Stimulated activated CD4-positive, alpha-beta T cell treated with anti-CD3 and anti-CD28 coated beads, Interleukin-12 subunit alpha, Interleukin-12 subunit beta, amount 100 ng/mL, for 4 hours (primary cell): ENCODE measurements at regions not wholly inside any gene's neighbourhood (a gene's known extent, or its start where the extent isn't known, plus 50 kb on each side); places are given as distances from the start of the nearest gene placed in this dataset.

Experiments
- DNase-seq: peaks from one replicate; pipeline ENCODE4 v3.0.0-alpha.2; 2020

DNA sequence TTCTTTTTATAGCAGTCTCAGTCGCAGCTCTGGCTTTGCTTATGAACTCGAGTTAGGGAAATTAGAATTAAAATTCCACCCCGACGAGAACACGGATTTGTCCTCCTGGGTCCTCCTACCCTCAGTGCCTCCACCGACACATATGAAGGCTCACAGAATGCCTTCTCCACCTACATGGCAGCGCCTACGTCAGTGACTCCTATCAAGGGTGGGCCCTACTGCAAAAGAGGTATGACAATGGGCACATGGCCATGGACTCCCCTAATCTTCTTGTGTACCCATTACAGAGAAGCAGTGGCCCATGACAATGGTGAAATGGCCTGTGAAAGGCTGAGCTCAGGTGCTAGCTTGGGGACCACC lies 173.0 kb upstream of the TLE3 start:
- no peak for DNase-seq

DNA sequence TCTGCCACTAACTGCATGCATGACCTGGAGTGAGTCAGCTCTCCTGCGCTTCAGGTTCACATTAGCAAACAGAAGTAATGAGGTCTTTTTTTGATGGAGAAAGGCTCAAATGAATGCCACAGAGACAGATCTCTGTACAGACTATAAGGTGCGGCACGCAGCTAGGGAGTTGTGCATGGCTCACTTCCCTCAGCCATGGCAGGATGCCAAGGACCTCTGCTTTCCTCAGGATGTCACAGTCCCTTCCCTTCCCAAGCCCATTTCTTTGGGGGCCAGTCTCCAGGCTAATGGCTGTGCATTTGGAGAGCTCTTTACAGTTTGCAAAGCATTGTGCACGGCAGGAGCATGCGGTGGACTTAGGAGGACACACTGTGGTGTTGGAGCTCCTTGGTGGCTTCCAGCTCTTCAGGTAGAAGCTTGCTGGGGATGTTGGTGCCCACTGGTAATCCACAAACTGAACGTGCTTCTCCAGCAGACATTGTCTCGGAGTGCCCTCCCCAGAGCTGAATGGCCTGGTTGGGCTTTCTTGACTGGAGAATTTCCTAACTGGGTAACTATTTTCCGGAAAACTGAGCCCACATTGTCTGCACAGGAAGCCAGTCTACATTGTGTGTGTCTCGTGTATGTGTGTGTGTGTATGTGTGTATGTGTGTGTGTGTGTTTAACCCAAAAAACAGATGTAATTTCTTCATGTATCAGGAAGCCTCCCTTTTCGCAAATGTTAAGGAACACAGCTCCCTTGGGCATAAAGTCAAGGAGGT lies 172.5 kb upstream of the TLE3 start:
- no peak for DNase-seq

DNA sequence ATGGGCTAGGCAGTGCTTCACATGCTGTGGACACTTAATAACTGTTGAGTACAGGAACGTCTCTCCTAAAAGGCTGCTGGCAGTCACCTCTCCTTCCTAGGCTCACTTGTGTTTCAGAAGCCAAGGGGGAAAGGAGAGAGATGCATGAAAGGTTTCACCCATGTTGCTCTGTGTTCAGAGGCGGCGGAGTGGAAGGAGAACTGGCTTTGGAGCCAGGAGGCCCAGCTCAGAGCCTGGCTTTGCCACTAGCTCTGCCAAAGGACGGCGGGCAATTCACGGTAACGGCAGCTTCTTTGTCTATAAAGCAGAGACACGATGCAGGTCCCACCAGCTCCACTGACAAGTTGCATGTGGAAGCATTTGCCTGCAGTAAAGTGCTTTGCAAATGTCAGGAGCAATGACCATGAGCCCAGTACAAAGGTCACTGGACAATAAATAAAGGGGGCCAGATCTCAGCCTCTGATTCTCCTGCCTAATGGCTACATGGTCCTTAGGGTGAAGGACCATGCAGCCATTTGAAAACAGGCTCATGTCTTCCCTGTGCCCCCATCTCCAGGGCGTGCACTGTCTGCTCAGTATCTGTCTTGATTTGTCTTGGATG lies 171.7 kb upstream of the TLE3 start:
- DNase-seq: no peak

DNA sequence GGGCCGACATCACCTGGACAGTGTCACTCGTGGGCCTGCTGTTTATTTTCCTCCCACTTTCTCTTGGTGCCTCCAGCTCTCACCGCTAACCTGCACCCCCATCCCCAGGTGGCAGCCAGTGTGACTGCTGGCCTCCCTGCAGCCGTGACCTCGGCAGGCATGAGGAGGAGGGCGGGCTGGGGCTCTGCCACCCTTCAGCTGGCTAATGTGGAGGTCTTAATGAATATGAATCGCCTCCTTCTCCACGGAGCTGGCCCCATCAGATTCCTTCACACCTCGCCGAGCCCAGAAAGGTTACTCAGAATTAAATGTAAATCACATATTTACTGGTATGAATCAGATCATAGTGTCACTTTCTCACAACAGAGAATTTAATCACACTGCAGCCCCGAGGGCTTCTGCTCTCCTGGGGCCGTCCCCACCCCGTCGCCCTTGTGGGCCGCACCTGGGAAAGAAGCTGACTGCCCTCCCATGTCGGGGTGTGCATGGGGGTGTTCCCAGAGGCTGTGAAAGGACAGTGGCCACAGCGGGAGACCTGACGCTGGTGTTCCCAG lies 171.1 kb upstream of the TLE3 start:
- DNase-seq: no peak

DNA sequence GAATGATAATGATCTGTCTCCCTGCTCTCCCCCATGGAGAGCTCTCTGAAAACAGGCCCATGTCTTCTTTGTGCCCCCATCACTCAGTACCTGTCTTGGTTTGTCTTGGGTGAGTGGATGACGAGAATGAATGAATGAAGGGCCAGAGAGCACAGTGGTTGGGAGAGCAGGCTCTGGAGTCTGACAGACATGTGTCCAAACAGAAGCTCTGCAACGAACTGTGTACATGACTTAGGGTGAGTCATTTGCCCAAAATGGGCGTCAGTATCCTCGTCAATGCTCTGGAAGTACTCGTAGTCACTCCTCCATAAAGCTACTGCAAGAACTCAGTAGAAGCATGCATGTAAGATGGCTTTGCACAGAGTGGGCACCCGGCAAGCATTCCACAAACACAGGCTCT lies 170.2 kb upstream of the TLE3 start:
- no peak for DNase-seq

DNA sequence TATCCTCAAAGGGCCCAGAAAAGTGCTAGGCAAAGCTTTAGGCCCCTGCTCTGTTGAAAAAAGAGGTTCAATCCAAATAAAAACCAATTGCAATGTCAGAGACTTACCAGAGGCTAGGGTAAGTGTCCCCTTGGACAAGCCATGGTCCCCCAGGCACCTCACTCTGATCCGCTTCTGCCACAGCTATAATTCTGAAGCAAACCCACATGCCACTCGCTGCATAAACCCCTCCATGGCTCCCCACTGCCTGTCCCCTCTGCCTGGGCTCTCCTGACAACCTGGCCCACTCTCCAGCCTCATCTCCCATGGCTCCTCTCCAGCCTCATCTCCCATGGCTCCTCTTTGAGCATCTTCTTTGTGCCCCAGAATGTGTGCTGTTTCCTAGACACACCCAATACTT lies 169.6 kb upstream of the TLE3 start:
- DNase-seq: no peak

DNA sequence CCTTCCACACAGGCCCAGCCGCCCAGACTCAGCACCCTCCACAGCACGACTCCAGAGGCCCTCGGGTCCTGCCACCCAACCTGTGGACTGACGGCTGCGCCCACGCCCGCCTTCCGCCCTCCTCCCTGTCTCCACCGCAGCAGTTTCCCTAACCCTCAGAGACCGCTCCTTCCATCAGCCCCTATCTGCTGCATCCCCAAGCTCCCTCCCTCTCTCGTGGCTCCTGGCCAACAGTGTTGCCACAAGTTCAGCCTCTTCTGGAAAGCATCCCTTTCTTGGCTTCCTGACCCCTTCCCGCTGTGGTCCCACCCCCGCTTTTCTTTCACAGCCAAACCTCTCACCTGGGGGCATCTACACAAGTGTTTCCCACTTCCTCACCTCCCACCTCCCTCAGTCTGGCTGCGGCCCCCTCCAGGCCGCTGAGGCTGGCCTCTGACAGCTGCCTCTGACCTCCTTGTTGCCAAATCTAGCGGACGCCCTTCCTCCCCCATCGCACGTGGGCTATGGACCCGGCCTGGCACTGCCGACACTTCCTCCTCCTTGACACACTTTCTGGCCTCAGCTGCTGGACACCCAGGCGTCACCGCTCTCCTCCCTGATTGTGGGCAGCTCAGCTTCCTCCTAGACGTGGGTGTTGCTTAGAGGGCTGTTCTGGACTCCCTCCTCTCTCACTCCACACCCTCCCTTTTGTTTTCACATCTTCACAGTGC lies 168.8 kb upstream of the TLE3 start:
- DNase-seq: no peak

DNA sequence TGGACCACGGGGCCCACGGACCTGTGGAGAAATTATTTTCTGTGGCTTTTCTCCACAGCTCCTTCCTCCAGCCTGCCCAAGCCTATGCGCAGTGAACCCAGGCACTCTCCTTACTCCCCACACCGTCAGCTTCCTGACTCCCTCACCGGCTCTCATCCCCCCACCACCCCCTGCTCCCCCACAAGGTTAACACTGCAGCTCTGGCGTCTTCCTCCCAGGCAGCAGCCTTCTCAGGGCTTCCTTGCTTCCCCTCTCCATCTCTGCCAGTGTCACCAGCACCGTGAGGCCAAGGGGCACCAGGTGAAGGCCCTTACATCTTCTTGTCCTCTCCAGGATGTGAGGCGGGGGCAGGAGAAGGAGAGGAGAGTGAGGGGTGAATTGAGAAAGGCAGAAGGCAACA lies 168.3 kb upstream of the TLE3 start:
- DNase-seq: no peak

DNA sequence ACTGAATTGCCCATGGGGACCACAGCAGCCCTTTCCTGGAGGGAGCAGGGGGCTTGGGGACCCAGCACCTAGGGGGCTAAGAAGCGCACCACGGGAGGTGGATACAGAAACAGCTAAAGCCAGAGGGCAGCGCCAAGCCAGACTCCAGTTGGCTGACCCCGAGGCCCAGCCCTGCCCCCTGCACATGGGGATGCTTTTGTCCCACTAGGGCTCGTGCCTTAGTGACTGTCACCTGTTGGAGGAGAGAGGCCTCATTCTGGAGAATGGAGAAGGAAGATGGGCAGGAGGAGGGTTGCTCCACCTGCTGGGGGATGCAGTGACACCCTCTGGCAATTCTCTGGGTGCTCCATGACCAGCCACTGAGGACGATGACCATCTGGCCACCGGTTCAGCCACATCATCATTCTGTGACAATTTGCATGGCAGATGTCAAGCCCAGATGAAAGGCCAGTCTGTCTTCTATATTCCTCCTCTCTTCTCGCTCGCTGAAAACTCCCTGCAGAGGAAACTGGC lies 167.8 kb upstream of the TLE3 start:
- DNase-seq: no peak

DNA sequence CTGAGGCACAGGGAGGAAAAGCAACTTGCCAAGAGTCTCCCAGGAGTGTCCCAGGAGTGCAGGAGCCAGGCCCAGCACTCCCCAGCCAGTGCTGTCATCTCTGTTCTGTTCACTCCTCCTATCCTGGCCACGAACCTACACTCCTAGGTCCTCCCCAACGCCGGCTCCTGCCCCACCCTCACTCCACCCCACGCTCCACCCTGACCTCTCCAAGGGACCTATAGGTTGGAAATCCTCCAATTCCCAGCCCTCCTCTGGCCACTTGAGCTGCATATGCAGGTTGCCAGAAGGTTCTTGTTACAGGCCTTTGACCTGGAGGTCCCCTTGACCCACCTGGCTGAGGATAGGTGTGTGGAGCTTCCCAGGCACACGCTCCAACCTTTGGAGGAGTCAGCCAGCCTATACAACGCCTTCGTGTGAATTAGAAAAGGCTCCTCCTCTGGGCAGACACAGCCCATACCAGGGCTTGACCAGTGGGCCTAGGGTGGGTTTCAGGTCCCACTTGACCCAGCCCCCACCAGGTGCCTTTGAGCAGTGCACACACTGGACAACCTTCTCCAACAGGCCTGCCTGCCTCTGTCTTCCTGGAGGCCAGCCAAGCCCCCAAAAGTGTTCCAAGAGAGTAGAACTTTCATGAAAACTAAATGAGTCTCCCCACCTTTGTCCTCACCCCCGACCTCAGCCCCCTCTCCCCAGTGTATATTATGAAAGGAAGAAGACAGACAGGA lies 167.2 kb upstream of the TLE3 start:
- DNase-seq: no peak

DNA sequence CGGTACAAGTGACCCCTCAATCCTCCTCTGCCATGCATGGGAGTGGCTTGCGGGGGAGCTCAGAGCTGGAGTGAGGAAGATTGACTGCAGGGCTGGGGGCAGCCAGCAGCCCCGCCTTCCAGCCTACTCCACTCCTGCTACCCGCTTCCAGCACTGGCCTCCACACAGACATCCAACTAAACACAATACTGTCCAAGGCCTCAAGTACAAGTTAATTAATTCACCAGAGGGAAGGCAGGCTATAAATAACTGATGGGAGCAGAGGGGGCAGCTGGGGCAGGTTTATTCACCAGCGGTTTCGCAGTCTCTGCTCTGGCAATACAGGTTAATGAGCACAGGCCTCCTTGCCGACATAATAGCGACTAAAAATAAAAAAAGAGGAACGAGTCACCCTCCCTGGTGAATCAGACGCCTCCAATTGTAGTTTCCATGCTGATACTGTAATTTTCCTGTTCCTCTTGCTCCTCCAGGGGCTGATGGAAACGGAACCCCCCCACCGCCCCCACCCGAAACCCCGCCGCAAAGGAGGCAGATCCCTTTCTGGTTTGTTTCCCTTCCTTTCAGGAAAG lies 166.4 kb upstream of the TLE3 start:
- DNase-seq: no peak

DNA sequence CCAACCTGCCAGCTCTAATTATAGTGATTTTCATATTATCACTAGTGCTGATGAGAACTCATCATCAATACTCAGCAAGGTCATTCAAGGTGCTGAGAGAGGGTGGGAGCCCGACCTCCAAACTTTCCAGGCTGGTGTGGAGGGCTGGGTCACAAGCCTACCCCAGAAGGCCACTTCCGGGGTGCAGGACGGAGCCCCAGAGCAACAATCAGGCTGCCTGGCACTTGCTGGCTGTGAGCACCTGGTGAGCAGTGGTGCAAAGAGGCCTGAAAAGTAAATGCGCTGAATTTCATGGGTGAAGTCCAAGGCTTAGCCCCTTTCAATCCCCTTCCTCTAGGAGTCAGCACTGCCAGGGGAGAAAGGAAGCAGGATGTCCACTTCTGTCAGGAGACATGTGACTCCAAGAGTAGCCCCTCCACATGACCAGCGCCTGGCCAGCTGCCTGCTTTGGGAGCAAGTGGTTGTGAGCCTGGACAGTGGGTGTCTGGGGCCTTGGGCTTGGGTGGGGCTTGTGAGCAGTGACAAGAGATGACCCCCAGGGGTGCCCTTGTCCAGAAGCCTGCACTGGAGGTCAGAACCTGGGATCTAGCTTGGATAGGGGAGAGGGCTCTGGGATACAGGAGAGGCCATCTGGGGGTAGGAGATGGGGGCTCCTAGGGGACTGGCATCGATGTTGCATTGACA lies 165.0 kb upstream of the TLE3 start:
- DNase-seq: no peak

DNA sequence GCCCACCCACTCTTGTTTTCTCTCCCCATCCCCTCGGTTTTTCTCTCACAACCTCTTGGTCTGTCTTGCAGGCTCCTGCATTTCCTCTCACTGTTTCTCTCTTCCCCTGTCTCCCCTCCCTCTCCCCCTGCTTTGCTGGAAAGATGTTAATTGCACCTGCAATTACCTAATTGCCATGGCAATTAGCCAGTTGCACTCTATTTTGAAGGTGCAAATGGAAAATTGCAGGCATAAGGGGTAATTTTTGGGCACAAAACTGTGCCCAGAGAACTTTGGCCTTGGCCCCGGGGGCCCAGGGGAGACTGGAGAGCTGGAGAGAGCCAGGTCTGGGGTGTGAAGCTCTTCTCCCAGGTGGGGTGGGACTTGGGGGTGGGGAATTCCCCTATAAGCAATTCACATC lies 164.5 kb upstream of the TLE3 start:
- no peak for DNase-seq

DNA sequence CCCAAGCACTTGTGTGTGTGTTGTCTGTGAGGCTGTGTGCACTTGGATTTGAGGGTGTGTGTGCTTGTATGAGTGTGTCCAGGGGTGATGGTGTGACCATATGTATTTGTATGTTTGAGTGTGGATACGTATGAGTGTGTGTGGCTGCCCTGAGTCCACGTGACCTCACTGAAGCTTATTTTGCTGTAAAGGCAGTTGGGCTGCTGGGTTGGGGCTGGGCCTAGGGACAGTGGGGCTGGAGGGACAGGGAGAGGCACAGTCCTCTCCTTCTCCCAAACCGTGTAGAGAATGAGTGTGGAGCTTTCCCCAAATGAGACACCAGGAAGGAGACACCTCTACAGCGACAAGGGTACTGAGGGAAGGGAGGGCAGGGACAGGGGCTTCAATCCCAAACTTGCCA lies 163.4 kb upstream of the TLE3 start:
- DNase-seq: no peak

DNA sequence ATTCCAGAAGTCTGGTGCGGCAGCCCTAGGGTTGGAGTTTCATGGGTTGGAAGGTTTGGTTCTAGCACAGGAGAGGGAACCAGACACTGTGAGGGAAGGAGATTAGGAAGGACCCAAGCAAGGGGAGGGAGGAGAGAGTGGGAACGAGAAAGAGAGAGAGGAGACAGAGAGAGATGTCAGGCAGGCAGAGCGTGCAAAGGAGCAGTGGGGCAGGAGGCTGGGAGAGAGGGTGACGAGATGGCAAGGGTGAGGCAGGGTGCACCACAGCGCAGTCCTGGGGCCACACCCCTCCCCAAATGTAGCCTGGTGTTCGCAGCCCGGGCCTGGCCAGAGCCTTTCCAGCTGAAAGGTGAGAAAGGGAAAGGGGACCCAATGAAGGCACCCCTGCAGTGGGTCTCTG lies 162.9 kb upstream of the TLE3 start:
- no peak for DNase-seq

DNA sequence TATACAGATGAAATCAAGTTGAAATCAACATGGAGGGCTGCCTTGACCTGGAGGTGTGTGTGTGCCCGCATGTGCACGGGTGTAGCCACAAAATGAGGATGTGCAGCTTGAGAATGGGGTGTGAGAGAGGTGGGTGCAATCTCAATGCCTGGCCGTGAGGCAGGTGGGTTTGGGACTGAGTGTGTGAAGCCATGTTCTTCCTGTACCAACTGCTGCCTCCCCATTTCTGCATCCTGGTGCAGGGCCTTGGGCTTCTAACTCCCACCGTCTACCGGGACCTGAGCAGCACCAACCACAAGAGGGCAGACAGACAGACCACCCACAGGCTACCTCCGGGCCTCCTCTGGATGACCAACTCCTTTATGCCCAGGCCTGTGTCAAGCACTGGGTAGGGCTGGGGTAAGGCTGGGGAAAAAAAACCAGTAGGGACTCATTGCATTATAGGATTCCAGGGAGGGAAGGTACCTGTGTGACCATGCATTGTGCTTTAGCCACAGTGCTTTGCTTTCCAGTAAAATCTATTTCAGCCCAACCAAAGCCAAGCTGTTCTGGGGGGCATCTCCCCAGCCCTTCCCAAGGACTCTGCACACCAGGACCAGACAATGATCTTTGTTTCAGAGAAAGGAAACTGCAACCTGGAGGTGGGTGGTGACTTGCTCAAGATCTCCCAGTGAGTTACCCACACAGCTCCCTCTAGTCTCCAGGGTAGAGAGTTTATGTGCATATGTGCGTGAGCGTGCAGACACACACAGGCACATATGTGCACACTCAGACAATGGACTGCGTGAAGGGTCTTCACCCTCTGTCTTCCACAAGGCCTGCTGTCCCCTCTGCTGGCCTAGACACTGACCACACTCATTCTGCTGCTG lies 162.2 kb upstream of the TLE3 start:
- DNase-seq: no peak

DNA sequence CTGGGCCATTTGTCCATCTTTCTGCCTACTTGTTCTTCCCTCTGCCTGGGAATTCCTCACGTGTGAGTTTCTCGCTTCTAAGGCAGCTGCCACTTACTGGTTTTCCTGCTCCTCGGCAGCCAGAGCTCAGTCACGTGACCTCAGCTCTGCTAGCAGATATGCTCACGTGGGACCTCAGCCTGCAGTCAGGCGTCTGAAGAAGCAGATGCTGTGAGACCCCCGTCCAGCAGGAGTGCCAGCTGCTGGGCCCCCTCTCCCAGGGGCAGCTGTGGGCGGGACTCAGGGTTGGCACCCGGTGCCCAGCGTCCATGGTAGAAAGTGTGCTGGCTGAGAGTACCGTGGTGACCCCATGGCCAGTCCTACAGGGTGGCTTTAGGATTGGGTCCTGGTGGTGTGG lies 161.3 kb upstream of the TLE3 start:
- peak; percentile 32 for DNase-seq

DNA sequence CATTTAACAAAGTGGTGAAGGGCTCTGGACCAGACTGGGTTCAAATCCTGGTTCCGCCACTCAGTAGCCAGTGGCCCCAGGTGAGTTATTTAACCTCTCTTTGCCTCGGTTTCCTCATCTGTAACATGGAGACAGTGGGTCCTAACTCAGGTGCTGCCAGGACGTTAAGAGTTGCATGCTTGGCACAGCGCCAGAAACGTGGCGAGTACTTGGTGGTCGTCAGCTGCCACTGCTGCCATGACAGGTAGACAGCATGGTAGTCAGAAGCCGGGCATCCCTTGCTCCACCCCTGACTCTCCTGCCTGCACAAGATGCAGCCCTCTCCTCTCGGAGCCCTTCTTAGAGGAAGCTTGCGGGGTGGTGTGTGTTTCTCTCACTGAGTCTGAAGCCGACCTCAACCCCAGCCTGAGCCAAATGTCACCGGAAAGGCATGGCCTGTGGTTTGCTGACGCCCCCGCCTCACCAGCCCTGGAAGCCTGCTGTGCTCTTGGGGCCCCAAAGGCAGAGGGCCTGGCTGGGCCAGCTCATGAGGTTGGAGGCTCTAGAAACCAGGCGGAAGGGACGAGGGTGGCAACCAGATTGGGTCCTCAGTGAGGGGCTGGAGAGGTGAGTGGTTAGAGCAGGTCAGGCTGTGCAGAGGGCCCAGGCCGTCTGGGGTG lies 160.8 kb upstream of the TLE3 start:
- DNase-seq: peak; percentile 50

DNA sequence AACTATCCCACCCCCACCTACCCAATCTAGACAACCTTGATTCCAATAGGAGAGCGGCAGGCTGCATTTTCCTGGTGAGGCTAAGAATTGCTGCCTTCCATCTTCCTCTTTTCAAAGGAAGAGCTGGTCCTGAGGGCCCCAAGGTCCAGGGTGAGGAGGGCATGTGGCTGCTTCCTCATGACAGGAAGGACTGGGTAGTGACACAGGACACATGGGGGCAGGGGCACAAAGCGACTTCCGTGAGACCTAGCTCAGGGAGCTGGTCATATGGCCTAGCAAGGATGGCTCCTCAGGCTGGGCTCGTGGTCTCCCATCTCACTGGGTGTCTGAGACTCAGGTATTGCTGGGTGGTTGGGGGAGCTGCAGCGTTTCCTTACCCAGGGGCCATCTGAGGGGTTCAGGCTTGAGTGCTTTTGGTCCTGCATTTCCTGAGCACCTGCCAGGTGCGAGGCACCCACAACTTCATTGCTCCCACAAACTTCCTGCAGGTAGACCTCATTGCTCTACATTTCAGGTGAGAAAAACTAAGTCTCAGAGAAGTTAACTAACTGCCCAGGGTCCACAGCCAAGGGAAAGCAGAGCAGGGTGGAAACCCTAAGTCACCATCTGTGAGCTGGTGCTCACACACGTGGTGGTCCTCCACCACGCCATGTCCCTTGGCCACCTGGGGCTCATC lies 160.0 kb upstream of the TLE3 start:
- no peak for DNase-seq

DNA sequence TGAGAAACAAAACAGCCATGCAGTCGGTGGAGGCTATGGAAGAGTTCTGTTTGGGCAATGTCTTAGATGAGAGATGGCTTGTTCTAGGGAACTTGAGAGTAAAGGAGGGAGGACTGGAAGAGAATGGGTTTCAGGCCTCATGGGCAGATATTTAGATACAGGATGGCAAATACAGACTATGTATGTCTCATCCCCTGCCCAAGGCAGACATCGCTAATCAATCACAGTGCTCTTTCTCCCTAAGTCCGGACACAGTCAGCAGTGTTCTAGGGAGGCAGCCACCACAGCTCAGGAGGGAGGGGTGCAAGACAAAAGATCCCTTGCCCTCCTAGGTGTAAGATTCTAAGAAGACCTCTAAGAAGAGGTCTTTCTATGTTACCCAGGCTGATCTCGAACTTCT lies 159.3 kb upstream of the TLE3 start:
- DNase-seq: no peak
